ENCODE measurements at regions not wholly inside any gene's neighbourhood (a gene's known extent, or its start where the extent isn't known, plus 50 kb on each side); places are given as distances from the start of the nearest gene placed in this dataset.

DNA sequence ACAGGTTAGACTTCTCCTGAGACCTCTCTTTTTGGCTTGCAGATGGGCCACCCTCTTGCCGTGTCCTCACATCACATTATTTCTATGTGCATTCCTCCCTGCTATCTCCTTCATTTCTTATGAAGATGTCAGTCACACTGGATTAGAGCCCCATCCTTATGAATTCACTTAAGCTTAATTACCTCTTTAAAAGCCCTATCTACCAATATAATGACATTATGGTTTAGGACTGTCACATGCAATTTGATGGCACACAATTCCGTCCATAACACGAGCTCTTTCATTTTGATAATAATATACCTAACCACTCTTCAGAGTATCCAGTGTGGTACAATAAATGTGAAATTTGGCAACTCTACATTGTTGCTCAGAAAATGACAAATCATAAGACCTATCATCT lies 1037.3 kb downstream of the DIAPH3 start (continued):
- no peak for TF ChIP-seq SPI1 (IDR thresholded peaks at IDR 0.05; ENCODE audit: borderline replicate concordance, insufficient read depth, low read depth, low read length)
- TF ChIP-seq TCF7 (IDR thresholded peaks at IDR 0.05; ENCODE audit: borderline replicate concordance), result no peak
- TF ChIP-seq SMAD5 (IDR thresholded peaks at IDR 0.05; ENCODE audit: low read depth), result no peak
- TF ChIP-seq ATF3 (IDR thresholded peaks at IDR 0.05; ENCODE audit: borderline replicate concordance, extremely low read depth, low read depth, low read length), result no peak
- TF ChIP-seq, protein P1, sequence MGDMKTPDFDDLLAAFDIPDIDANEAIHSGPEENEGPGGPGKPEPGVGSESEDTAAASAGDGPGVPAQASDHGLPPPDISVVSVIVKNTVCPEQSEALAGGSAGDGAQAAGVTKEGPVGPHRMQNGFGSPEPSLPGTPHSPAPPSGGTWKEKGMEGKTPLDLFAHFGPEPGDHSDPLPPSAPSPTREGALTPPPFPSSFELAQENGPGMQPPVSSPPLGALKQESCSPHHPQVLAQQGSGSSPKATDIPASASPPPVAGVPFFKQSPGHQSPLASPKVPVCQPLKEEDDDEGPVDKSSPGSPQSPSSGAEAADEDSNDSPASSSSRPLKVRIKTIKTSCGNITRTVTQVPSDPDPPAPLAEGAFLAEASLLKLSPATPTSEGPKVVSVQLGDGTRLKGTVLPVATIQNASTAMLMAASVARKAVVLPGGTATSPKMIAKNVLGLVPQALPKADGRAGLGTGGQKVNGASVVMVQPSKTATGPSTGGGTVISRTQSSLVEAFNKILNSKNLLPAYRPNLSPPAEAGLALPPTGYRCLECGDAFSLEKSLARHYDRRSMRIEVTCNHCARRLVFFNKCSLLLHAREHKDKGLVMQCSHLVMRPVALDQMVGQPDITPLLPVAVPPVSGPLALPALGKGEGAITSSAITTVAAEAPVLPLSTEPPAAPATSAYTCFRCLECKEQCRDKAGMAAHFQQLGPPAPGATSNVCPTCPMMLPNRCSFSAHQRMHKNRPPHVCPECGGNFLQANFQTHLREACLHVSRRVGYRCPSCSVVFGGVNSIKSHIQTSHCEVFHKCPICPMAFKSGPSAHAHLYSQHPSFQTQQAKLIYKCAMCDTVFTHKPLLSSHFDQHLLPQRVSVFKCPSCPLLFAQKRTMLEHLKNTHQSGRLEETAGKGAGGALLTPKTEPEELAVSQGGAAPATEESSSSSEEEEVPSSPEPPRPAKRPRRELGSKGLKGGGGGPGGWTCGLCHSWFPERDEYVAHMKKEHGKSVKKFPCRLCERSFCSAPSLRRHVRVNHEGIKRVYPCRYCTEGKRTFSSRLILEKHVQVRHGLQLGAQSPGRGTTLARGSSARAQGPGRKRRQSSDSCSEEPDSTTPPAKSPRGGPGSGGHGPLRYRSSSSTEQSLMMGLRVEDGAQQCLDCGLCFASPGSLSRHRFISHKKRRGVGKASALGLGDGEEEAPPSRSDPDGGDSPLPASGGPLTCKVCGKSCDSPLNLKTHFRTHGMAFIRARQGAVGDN (IDR thresholded peaks at IDR 0.05), result no peak
- no peak for TF ChIP-seq TARDBP (IDR thresholded peaks at IDR 0.05; ENCODE audit: borderline replicate concordance)
- no peak for TF ChIP-seq ZNF384 (IDR thresholded peaks at IDR 0.05; ENCODE audit: borderline replicate concordance, low read depth, low read length)
- TF ChIP-seq REST (IDR thresholded peaks at IDR 0.05; ENCODE audit: low read depth, low read length), result no peak
